ENCODE measurements at regions not wholly inside any gene's neighbourhood (a gene's known extent, or its start where the extent isn't known, plus 50 kb on each side); places are given as distances from the start of the nearest gene placed in this dataset.
"Not testable (repeated sequence)": the region's sequence is repeated elsewhere in the genome, so short reads cannot be mapped to it uniquely, and the experiment has no call there.

GRCh38 chr10:123323884-123324283, 169.7 kb downstream of the BUB3 start:
- DNase-seq, result no peak

GRCh38 chr10:123325663-123326190, 171.5 kb downstream of the BUB3 start:
- DNase-seq, result no peak

- DNase-seq, result no peak
Measured at GRCh38 chr10:123326674-123327073, 172.5 kb downstream of the BUB3 start.

- no peak for DNase-seq
Measured at GRCh38 chr10:123327450-123327849, 173.2 kb downstream of the BUB3 start.

GRCh38 chr10:123327896-123328295, 173.7 kb downstream of the BUB3 start:
- no peak for DNase-seq

- DNase-seq, result no peak
Measured at GRCh38 chr10:123331438-123331837, 177.2 kb downstream of the BUB3 start.

GRCh38 chr10:123346581-123346980, 192.4 kb downstream of the BUB3 start:
- DNase-seq, result no peak

- DNase-seq, result no peak
Measured at GRCh38 chr10:123348691-123349572, 194.7 kb downstream of the BUB3 start.

- no peak for DNase-seq
Measured at GRCh38 chr10:123351715-123352114, 197.5 kb downstream of the BUB3 start.

- no peak for DNase-seq
Measured at GRCh38 chr10:123354521-123354920, 200.3 kb downstream of the BUB3 start.

- no peak for DNase-seq
Measured at GRCh38 chr10:123355748-123356481, 201.7 kb downstream of the BUB3 start.

- no peak for DNase-seq
Measured at GRCh38 chr10:123356799-123357198, 202.6 kb downstream of the BUB3 start.

- DNase-seq, result no peak
Measured at GRCh38 chr10:123357421-123357930, 203.3 kb downstream of the BUB3 start.

GRCh38 chr10:123359539-123359938, 205.3 kb downstream of the BUB3 start:
- no peak for DNase-seq

GRCh38 chr10:123361832-123362231, 207.6 kb downstream of the BUB3 start:
- no peak for DNase-seq

- no peak for DNase-seq
Measured at GRCh38 chr10:123367195-123367594, 213.0 kb downstream of the BUB3 start.

GRCh38 chr10:123371626-123372025, 217.4 kb downstream of the BUB3 start:
- DNase-seq, result not testable (repeated sequence)

- DNase-seq, result no peak
Measured at GRCh38 chr10:123373591-123373990, 219.4 kb downstream of the BUB3 start.

- DNase-seq, result no peak
Measured at GRCh38 chr10:123375097-123375496, 220.9 kb downstream of the BUB3 start.

GRCh38 chr10:123375738-123376137, 221.5 kb downstream of the BUB3 start:
- no peak for DNase-seq

GRCh38 chr10:123377883-123378282, 223.7 kb downstream of the BUB3 start:
- DNase-seq, result no peak

GRCh38 chr10:123378302-123378701, 224.1 kb downstream of the BUB3 start:
- DNase-seq, result no peak

- no peak for DNase-seq
Measured at GRCh38 chr10:123379156-123379555, 225.0 kb downstream of the BUB3 start.

Measured in AML-193 (cell line).